ENCODE measurements at regions not wholly inside any gene's neighbourhood (a gene's known extent, or its start where the extent isn't known, plus 50 kb on each side); places are given as distances from the start of the nearest gene placed in this dataset.

DNA sequence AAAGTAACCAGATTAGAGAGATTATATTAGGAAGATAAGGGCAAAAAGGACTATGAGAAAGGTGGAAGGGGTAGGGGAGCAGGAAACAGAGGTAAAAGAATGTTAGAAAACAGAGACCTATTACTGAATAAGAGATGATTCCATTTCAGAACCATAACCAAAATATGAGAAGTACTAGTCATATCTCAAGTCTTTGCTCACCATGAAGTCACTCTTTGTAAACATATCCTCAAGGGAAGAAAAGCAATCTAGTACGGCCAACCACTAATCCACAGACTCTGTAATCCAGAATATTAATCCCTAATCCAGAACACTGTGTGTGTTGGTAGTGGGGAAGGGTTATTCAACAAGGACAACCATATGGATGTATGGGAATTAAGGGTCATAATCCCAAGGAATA lies 92.0 kb downstream of the CDCA7 start:
- peaks cover 10% of the 10 kb centered on the region for H3K27me3 ChIP-seq (ENCODE audit: insufficient read depth, poor library complexity, severe bottlenecking)
- DNase-seq (ENCODE audit: low read depth in 1 of 2, low spot score in 1 of 2): no peak
- no peak overlapping the region for H3K27ac ChIP-seq (replicated peaks)
- TF ChIP-seq, protein P1, sequence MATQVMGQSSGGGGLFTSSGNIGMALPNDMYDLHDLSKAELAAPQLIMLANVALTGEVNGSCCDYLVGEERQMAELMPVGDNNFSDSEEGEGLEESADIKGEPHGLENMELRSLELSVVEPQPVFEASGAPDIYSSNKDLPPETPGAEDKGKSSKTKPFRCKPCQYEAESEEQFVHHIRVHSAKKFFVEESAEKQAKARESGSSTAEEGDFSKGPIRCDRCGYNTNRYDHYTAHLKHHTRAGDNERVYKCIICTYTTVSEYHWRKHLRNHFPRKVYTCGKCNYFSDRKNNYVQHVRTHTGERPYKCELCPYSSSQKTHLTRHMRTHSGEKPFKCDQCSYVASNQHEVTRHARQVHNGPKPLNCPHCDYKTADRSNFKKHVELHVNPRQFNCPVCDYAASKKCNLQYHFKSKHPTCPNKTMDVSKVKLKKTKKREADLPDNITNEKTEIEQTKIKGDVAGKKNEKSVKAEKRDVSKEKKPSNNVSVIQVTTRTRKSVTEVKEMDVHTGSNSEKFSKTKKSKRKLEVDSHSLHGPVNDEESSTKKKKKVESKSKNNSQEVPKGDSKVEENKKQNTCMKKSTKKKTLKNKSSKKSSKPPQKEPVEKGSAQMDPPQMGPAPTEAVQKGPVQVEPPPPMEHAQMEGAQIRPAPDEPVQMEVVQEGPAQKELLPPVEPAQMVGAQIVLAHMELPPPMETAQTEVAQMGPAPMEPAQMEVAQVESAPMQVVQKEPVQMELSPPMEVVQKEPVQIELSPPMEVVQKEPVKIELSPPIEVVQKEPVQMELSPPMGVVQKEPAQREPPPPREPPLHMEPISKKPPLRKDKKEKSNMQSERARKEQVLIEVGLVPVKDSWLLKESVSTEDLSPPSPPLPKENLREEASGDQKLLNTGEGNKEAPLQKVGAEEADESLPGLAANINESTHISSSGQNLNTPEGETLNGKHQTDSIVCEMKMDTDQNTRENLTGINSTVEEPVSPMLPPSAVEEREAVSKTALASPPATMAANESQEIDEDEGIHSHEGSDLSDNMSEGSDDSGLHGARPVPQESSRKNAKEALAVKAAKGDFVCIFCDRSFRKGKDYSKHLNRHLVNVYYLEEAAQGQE (IDR thresholded peaks at IDR 0.05; ENCODE audit: insufficient replicate concordance, low read depth): no peak
- no peak for TF ChIP-seq SPI1 (IDR thresholded peaks at IDR 0.05; ENCODE audit: borderline replicate concordance, low read depth)
- no peak for TF ChIP-seq CTCF (IDR thresholded peaks at IDR 0.05; ENCODE audit: insufficient read depth, low read length)
- no peak for TF ChIP-seq GABPA (IDR thresholded peaks at IDR 0.05; ENCODE audit: low read depth)
- TF ChIP-seq POLR2AphosphoS5 (IDR thresholded peaks at IDR 0.05; ENCODE audit: low read depth): no peak
- H3K4me3 ChIP-seq (replicated peaks; ENCODE audit: insufficient read depth, low read length): no peak overlapping the region

DNA sequence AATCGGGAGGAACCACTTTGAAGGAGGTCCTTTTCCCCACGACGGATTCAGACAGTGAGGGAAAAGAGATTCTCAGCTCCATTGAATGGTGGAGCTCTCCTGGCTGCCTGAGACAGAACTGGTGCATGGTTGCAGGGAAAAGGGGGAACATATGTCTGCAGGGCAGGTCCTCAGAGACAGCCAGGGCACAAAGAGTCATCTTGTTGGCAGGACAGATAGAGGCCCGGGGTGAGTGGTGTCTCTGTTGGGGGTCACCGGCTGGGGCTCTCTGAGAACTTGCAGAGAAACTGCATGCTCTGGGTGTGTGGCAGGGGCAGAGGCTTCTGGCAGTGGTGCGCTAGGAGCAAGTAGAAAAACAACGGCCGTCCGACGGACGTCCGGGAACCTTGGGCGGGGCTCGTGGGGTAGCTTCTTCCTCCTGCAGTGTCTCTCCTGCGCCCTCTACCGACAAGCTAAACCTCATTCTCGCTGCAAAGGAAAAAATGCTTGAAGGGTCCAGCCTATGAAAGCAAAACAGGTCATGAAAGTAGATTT lies 94.3 kb downstream of the CDCA7 start:
- peak; percentile 52 to 86 for DNase-seq (ENCODE audit: low read depth in 1 of 2, low spot score in 1 of 2)
- Histone ChIP-seq H3K27ac (replicated peaks) (no peak overlapping the region), H3K4me3 (replicated peaks; ENCODE audit: insufficient read depth, low read length) (no peak overlapping the region), H3K27me3 (ENCODE audit: insufficient read depth, poor library complexity, severe bottlenecking) (peaks cover 12% of the 10 kb centered on the region)
- TF ChIP-seq GABPA (IDR thresholded peaks at IDR 0.05; ENCODE audit: low read depth) (peak; percentile 60), POLR2AphosphoS5 (IDR thresholded peaks at IDR 0.05; ENCODE audit: low read depth) (no peak; the same call in 1 of the 2 replicates), CTCF (IDR thresholded peaks at IDR 0.05; ENCODE audit: insufficient read depth, low read length) (peak; percentile 60)

GRCh38 chr2:173451118-173451517 lies 96.4 kb downstream of the CDCA7 start:
- Histone ChIP-seq H3K27ac (replicated peaks) (no peak overlapping the region), H3K27me3 (ENCODE audit: insufficient read depth, poor library complexity, severe bottlenecking) (peaks cover 12% of the 10 kb centered on the region), H3K4me3 (replicated peaks; ENCODE audit: insufficient read depth, low read length) (no peak overlapping the region)
- TF ChIP-seq GABPA (IDR thresholded peaks at IDR 0.05; ENCODE audit: low read depth) (no peak), POLR2AphosphoS5 (IDR thresholded peaks at IDR 0.05; ENCODE audit: low read depth) (no peak), CTCF (IDR thresholded peaks at IDR 0.05; ENCODE audit: insufficient read depth, low read length) (no peak), SPI1 (IDR thresholded peaks at IDR 0.05; ENCODE audit: borderline replicate concordance, low read depth) (peak; percentile 21; the same call in 1 of the 2 replicates)
- TF ChIP-seq, protein P1 (IDR thresholded peaks at IDR 0.05; ENCODE audit: insufficient replicate concordance, low read depth): no peak
- DNase-seq (ENCODE audit: low read depth in 1 of 2, low spot score in 1 of 2): no peak

DNA sequence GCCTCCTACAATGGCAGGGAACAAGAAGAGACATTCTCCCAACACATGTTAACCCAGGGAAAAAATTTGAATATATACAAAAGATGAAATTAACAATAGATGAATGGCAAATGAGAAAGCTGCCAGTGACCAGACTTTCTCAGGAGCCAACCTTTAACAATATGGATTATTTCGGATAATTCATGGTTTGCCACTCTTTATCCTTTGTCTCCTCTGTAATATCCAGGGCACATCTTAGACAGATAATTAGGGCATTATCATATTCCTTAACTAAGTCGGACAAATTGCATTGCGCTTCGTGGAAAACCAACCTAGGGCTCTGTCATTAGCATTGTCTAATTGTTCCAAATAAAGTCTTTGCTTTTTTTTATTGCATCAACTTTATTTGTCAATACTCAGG lies 97.3 kb downstream of the CDCA7 start:
- Histone ChIP-seq H3K4me3 (replicated peaks; ENCODE audit: insufficient read depth, low read length) (no peak overlapping the region), H3K27ac (replicated peaks) (no peak overlapping the region), H3K27me3 (ENCODE audit: insufficient read depth, poor library complexity, severe bottlenecking) (peaks cover 12% of the 10 kb centered on the region)
- DNase-seq (ENCODE audit: low read depth in 1 of 2, low spot score in 1 of 2): no peak
- TF ChIP-seq, protein P1 (IDR thresholded peaks at IDR 0.05; ENCODE audit: insufficient replicate concordance, low read depth): no peak
- no peak for TF ChIP-seq SPI1 (IDR thresholded peaks at IDR 0.05; ENCODE audit: borderline replicate concordance, low read depth)
- TF ChIP-seq POLR2AphosphoS5 (IDR thresholded peaks at IDR 0.05; ENCODE audit: low read depth): no peak
- no peak for TF ChIP-seq CTCF (IDR thresholded peaks at IDR 0.05; ENCODE audit: insufficient read depth, low read length)
- no peak for TF ChIP-seq GABPA (IDR thresholded peaks at IDR 0.05; ENCODE audit: low read depth)
